GM21619 (cell line): ENCODE measurements at regions not wholly inside any gene's neighbourhood (a gene's known extent, or its start where the extent isn't known, plus 50 kb on each side); places are given as distances from the start of the nearest gene placed in this dataset.

Source experiments
- ATAC-seq: cut with Tn5 transposase; IDR thresholded peaks from one replicate; pipeline ENCODE4 v1.9.1; 2021; ENCODE audit not compliant: unreplicated experiment

GRCh38 chr5:89028595-89029285 lies 145.8 kb upstream of the MEF2C start:
- ATAC-seq: no peak

GRCh38 chr5:89024045-89024444 lies 141.1 kb upstream of the MEF2C start:
- ATAC-seq: no peak

- no peak for ATAC-seq
Observed at GRCh38 chr5:89020926-89021610, 138.1 kb upstream of the MEF2C start.

- ATAC-seq: no peak
Observed at GRCh38 chr5:89016741-89017303, 133.8 kb upstream of the MEF2C start.

GRCh38 chr5:89015409-89015808 lies 132.4 kb upstream of the MEF2C start:
- no peak for ATAC-seq

- no peak for ATAC-seq
Observed at GRCh38 chr5:89011778-89012711, 129.1 kb upstream of the MEF2C start.

- no peak for ATAC-seq
Observed at GRCh38 chr5:89010512-89010911, 127.5 kb upstream of the MEF2C start.

GRCh38 chr5:89008291-89008690 lies 125.3 kb upstream of the MEF2C start:
- ATAC-seq: no peak

- ATAC-seq: no peak
Observed at GRCh38 chr5:89005990-89006389, 123.0 kb upstream of the MEF2C start.

- ATAC-seq: no peak
Observed at GRCh38 chr5:89004379-89004778, 121.4 kb upstream of the MEF2C start.

- ATAC-seq: no peak
Observed at GRCh38 chr5:89003563-89004036, 120.6 kb upstream of the MEF2C start.

- ATAC-seq: no peak
Observed at GRCh38 chr5:88999853-89000252, 116.9 kb upstream of the MEF2C start.

- no peak for ATAC-seq
Observed at GRCh38 chr5:88997937-88998336, 115.0 kb upstream of the MEF2C start.

- no peak for ATAC-seq
Observed at GRCh38 chr5:88984040-88984439, 101.1 kb upstream of the MEF2C start.

GRCh38 chr5:88979726-88980125 lies 96.7 kb upstream of the MEF2C start:
- ATAC-seq: peak; percentile 5

GRCh38 chr5:88979244-88979643 lies 96.3 kb upstream of the MEF2C start:
- ATAC-seq: peak; percentile 80

- no peak for ATAC-seq
Observed at GRCh38 chr5:88976914-88977313, 93.9 kb upstream of the MEF2C start.

- ATAC-seq: peak; percentile 89
Observed at GRCh38 chr5:88967633-88968585, 84.9 kb upstream of the MEF2C start.

GRCh38 chr5:88964831-88965230 lies 81.8 kb upstream of the MEF2C start:
- no peak for ATAC-seq

- no peak for ATAC-seq
Observed at GRCh38 chr5:88957013-88957412, 74.0 kb upstream of the MEF2C start.
